ENCODE measurements at regions not wholly inside any gene's neighbourhood (a gene's known extent, or its start where the extent isn't known, plus 50 kb on each side); places are given as distances from the start of the nearest gene placed in this dataset.

DNA sequence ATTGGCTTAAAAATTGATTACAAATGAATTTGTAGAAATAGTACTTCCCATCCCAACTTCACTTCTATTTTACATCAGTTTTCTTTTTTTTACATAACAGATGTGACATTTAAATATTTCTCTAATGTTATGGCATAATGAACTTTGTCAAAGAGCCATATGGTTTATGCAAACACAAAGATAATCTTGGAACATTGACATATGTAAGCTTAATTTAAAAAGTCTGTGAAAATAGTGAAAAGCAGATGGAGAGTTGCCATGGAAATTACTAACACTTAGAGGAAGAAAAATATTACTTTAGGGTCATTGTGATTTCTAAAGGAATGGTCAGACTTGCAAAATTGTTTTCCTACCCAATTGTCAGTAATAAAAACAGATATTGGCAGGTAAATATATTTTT, 232.4 kb downstream of the AEBP2 start:
- no peak for DNase-seq

GRCh38 chr12:19674437-19674836, 235.1 kb downstream of the AEBP2 start:
- DNase-seq = no peak

DNA sequence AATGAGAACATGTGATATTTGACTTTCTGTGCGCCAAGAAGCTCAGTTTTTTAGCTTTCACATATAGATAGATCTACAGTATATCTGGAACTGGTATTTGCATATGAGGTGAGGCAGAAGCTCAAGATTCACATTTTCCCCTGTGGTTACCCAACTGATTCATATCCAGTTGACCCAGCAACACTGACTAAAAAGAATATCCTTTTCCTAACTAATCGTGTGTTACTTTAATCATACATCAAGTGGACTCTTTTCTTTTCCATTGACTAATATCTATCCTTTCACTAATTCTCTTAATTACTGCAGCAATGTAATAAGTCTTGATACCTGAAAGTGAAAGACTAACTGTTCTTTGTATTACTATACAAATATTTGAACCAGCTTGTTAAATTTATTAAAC, 236.1 kb downstream of the AEBP2 start:
- no peak for DNase-seq

- DNase-seq = peak; percentile 55
Observed at GRCh38 chr12:19678501-19678900, 239.2 kb downstream of the AEBP2 start.

DNA sequence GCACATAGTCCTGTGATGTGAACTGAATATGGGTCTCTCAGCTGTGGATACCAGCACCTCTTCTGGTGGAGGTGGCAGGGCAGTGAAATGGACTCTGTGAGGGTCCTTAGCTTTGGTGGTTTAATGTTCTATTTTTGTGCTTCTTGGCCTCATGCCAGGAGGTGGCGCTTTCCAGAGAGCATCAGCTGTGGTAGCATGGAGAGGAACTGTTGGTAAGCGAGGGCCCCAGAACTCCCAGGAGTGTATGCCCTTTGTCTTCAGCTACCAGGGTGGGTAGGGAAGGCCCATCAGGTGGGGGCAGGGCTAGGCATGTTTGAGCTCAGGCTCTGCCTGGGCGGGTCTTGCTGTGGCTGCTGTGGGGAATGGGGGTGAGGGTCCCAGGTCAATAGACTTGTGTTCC, 241.7 kb downstream of the AEBP2 start:
- DNase-seq = no peak

- DNase-seq = no peak
Observed at GRCh38 chr12:19683178-19683927, 244.1 kb downstream of the AEBP2 start.

DNA sequence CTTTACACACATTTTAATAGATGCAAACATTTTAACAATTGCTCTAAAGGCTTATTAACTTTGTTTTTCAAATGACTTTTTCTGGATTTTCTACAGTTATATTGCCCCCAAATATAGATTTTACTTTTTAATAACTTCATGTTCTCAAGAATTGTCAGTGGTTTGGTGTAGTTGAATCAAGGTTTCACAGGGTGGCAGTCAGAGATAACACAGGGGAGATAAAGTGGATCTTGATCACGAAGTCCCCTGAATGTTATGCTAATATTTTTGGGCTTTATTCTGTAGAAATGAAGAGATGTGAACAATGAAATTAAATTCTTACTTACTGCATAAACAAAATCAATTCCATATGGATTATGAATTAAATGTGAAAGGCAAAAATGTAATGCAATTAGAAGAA, 248.1 kb downstream of the AEBP2 start:
- DNase-seq = no peak

DNA sequence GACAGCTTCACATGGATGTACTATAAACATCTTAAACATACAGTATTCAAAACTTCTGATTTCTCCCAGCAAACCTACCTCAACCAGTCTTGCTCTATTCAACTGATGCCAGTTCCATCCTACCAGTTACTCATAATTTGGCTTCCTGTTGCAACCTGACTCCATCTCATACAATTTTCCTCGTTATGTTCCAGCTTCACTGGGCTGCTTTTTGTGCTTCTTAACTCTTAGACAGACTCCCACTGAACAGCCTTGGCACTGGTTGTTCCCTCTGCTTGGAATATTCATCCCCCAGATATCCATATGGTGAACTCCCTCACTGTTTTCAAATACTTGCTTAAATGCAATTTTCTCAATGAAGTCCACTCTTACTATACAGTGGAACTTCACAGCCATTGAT, 249.2 kb downstream of the AEBP2 start:
- DNase-seq = no peak

- DNase-seq = no peak
Observed at GRCh38 chr12:19689226-19689625, 249.9 kb downstream of the AEBP2 start.

DNA sequence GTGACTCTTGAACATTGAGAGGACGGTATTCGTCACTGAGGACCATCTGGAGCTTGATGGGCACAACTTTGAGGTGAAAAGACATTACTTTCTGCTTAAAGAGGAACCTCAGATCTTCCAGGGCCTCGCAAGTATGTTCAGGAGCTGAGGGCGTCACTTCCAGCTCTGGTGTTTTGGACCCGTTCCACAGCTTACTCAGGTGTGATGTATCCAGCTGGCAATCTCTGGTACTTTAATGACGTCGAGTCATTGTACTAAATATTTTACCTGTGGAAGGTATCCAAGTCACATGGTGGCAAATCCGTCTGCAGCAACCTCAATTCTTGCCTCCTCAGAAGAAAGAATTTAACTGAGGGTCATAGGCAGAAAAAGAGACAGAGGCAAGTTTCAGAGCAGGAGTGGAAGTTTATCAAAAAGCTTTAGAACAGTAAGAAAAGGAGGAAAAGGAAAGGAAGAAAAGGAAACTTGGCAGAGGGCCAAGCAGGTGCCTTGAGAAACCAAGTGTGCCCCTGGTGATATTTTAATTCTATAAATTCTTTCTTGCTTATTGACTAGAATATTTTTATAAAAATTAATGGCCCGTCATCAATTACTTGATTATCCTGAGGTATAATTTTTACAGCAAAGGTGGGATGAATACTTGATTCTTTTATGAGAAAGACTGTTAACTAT, 250.6 kb downstream of the AEBP2 start:
- DNase-seq = no peak

DNA sequence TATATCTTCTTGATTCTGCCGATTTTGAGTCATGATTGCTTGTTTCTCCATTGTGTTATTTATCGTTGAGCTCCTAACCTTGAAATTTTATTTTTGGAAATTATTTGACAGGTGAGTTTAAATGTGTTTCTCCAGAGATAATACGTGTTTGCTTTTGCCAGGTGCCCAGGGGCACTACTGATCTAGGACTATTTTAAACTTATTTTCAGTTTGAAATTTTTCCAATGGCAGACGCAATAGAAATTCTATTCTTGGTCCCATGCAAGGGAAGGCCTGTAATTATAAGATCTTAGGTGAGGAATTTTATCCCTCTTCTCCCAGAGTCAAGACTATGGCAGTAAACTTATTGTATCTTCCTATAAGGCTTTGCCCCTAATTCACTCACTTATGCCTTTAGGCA, 252.8 kb downstream of the AEBP2 start:
- no peak for DNase-seq

GRCh38 chr12:19692566-19692965, 253.3 kb downstream of the AEBP2 start:
- DNase-seq = no peak

DNA sequence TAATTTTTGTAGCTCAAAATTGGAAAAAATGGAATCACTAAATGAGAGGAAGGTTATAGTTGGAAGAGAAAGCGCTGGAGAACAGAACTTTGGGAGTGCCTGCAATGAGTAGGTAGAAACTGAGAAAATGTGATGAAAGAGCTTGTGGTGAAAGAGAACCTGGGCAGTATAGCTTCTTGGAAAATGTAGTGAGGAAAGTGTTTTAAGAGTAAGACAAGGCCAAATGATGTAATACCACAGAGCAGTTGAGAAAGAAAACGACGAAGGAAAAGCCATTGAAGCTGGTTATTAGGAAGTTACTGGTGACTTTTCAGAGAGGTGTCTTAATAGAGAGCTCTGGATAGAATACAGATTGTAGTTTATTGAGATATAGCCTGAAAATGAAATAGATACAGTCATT, 255.3 kb downstream of the AEBP2 start:
- no peak for DNase-seq

DNA sequence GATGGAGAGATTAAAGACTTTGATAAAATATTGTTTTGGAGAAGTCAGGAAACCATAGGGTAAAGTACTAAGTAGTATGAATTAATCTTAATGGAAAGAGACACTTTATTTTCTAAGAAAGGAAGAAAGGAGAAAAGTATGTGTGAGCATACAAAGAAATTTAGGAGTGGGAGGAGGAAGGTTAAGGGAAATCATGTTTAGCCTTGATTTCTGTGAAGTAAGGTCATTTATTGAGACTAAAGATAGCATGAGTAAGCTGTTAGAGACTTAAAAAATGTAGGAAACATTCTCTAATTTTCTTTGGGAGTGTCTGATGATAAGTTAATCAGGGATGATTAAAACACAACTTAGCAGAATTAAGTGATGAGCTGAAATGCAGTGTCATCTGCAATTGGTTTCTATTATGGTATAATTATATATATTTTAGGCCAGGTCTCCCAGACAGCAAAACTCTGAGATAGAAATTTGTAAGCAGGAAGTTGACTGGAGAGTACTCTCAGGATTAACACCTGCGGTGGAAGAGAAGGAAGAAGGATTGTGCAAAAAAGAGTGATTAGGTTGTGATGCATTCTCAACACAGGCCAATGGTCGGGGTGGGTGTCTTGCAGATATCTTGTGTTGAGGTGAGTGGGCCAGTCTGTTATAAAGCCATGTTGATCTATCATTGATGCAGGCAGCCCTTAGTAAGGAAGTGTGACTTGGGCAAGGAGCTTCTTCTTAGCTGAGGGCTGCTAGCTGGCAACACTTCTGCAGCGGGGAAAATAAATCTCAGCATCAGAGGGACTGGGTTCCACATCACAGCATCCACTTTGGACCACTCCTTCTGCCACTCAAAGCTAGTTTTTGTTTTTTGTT, 256.2 kb downstream of the AEBP2 start:
- DNase-seq = no peak

DNA sequence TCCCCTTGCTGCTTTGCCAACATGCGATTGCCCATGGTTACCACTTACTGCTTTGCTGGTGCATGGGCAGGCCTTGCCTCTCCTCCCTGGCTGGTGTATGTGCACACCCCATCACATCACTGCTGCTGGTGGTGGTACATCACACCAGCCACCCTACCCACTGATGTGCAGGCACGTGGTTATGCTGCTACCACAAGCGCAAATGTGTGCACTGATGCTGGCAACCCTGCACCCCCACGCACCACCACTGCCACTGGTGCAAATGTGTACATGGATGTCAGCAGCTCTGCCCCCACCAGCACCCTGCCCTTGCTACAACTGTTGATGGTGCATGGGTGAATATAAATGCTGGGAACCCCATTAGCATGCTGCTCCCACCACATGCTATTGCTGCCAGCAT, 261.7 kb downstream of the AEBP2 start:
- DNase-seq = no peak

DNA sequence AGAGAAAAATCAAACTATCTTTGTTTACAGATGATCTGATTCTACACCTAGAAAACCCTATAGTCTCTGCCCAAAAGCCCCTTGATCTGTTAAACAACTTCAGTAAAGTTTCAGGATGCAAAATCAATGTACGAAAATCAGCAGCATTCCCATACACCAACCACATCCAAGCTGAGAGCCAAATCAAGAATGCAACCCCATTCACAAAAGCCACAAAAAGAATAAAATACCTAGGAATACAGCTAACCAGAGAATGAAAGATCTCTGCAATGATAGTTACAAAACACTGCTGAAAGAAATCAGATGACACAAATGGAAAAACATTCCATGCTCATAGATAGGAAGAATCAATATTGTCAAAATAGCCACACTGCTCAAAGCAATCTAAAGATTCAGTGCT, 265.7 kb downstream of the AEBP2 start:
- no peak for DNase-seq

- no peak for DNase-seq
Observed at GRCh38 chr12:19706936-19707335, 267.6 kb downstream of the AEBP2 start.

DNA sequence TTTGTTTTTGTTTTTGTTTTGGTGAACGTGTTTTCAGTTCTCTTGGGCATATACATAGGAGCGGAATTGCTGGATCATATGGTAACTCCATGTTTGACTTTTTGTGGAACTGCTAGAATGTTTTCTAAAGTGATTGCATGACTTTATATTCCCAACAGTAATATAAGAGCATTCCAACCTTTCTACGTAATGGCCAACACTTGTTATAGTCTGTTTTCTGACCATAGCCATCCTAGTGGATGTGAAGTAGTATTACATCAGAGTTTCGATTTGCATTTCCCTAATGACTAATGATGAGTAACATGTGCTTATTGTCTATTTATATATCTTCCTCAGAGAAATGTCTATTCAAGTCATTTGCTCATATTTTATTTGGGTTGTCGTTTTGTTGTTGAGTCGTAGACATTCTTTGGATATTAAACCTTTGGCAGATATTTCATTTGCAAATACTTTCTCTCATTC, 268.7 kb downstream of the AEBP2 start:
- DNase-seq = no peak

GRCh38 chr12:19709889-19710288, 270.6 kb downstream of the AEBP2 start:
- no peak for DNase-seq

DNA sequence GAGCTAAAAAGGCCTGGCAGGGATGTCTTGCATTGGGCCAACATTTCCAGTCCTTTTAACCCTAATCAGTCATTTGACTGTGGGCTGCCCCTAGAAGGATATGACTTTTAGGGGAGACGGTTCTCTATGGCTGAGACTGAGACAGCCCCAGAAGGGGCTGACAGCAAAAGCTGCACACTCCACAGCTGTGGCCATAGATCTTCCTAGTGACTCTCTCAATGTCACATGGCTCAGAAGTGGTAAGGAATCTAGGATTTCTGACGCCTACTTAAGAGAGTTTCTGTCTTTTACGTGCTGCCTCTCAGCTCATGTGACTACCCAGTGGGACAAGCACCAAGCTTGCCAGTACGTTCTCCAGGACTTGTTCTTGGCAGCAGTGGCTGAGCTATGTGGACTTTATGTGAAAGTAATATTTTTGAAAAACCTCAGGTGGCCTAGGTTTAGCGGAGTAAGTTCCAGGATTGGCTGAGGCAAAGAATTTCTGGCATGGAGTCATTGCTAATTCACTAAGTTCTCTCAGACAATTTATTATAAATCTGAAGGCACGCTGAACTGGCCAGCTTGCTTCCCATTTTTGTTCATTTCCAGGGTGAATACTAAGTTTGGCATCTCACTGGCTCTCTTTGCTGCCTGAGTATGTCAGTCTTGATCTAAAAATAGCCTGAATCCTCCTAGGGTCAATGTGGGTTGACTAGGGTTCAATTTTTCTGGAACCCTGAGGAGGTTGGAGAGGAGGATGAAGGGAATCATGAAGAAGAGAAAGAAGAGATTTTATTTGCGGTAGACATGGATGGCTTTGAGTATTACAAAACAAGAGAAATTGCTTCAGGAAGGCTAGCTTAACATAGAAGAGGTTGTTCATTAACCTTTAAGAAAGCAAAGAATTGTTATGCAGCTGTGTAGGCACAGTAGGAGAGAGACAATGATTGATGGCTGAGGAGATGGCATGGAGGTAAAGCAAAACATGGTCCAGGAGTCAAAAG, 271.8 kb downstream of the AEBP2 start:
- no peak for DNase-seq

DNA sequence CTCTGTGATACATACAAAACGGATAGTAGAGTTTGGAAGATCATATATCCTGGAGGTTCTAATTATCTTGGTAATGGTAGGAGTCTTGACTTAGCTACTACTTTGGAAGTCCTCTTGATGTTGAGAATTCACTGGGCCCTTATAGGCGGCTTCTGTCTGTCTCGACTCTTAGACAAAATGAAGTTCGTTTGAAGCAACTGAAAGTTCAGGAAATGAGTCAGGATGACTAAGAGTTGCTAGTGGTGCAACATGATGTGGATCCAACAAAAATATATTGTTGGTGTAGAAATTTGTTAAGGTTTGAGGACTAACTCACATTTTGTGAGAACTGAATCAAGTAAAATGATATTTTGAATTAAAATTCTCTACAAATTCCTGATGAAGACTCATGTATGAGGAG, 272.7 kb downstream of the AEBP2 start:
- DNase-seq = no peak

GRCh38 chr12:19718401-19718800, 279.1 kb downstream of the AEBP2 start:
- DNase-seq = no peak

- no peak for DNase-seq
Observed at GRCh38 chr12:19719672-19720071, 280.4 kb downstream of the AEBP2 start.

Data from CD4-positive, alpha-beta T cell treated with Interleukin-12 subunit alpha and Interleukin-12 subunit beta, for 1 hour (primary cell).